Endothelial cell of umbilical vein (primary cell): ENCODE measurements at regions not wholly inside any gene's neighbourhood (a gene's known extent, or its start where the extent isn't known, plus 50 kb on each side); places are given as distances from the start of the nearest gene placed in this dataset.

Experiments
- BruUV-seq: library from RNA; stranded (reverse); fragments of 400-500 nt; replicated peaks from 2 replicates; lab custom pipeline; 2021; lab: Mats Ljungman, UMichigan
- CTCF ChIA-PET: fragments of 300-600, 350-600 bp; sonication (Branson Sonifier 250); formaldehyde crosslinking; loops from one replicate; lab custom pipeline; 2021; ENCODE audit warnings: antibody characterized with exemption, inconsistent platforms; lab: Charles Lee
- POLR2A ChIA-PET: fragments of 300-600, 350-600 bp; sonication (Branson Sonifier 250); formaldehyde crosslinking; loops from one replicate; lab custom pipeline; 2021; ENCODE audit warnings: antibody characterized with exemption, inconsistent platforms; lab: Charles Lee
- DNase-seq: peaks from one replicate; pipeline ENCODE4 v3.0.0-alpha.2; 2011; ENCODE audit warnings: low read depth, low spot score
- FAIRE-seq: peaks from 2 replicates; lab custom pipeline; 2011; peaks lifted over from hg19 to GRCh38; lab: Jason Lieb, UNC
- H2AFZ ChIP-seq: 2 replicates; pipeline ENCODE4 v1.6.0; 2012; ENCODE audit warnings: low read depth, low read length, control low read depth, inconsistent platforms
- H3K27ac ChIP-seq: 2 replicates; pipeline ENCODE4 v1.5.1; 2011; ENCODE audit warnings: low read depth, mild to moderate bottlenecking, control low read depth, low read length, moderate library complexity; ENCODE audit not compliant: insufficient read depth
- H3K27me3 ChIP-seq, 2 experiments: 2 replicates each; pipeline versions ENCODE4 v1.6.0 to v1.6.1; 2011; ENCODE audit warnings: low read length in 2 of 2, mixed read lengths in 1 of 2; ENCODE audit not compliant: control insufficient read depth in 2 of 2, insufficient read depth in 2 of 2
- H3K36me3 ChIP-seq, 2 experiments: 2 replicates in 1 of 2; 3 replicates in 1 of 2; pipeline ENCODE4 v1.5.1; 2011; ENCODE audit warnings: low read length in 2 of 2, mild to moderate bottlenecking in 1 of 2, moderate library complexity in 1 of 2; ENCODE audit not compliant: control insufficient read depth in 2 of 2, insufficient read depth in 2 of 2; ENCODE audit errors: extremely low read depth in 1 of 2
- H3K4me1 ChIP-seq: 3 replicates; pipeline ENCODE4 v1.5.1; 2011; ENCODE audit warnings: mild to moderate bottlenecking, low read length; ENCODE audit not compliant: control insufficient read depth, insufficient read depth; ENCODE audit errors: extremely low read depth
- H3K4me2 ChIP-seq: 2 replicates; pipeline ENCODE4 v1.6.1; 2011; ENCODE audit warnings: low read length, control low read depth, mixed read lengths; ENCODE audit not compliant: insufficient read depth
- H3K4me3 ChIP-seq, 3 experiments: fragments of 200-600 bp in 1 of 3; sonication (generic), shearing (Covaris generic) in 1 of 3; replicated peaks in 1 of 3; 2 replicates each; pipeline ENCODE4 v1.5.1; 2011 to 2016; ENCODE audit warnings: control low read depth in 3 of 3, low read length in 3 of 3, mild to moderate bottlenecking in 2 of 3, inconsistent platforms in 1 of 3, low read depth in 1 of 3, moderate library complexity in 1 of 3; ENCODE audit not compliant: insufficient read depth in 1 of 3
- H3K79me2 ChIP-seq: 2 replicates; pipeline ENCODE4 v1.6.0; 2012; ENCODE audit warnings: low read length, inconsistent platforms; ENCODE audit not compliant: control insufficient read depth, insufficient read depth
- H3K9ac ChIP-seq: replicated peaks from 2 replicates; pipeline ENCODE3; 2011; ENCODE audit warnings: low read length, control low read depth; ENCODE audit not compliant: insufficient read depth; ENCODE audit errors: extremely low read depth
- H3K9me1 ChIP-seq: replicated peaks from 3 replicates; pipeline ENCODE4 v1.6.0; 2011; ENCODE audit warnings: mild to moderate bottlenecking, low read length; ENCODE audit not compliant: control insufficient read depth, insufficient read depth; ENCODE audit errors: extremely low read depth
- H3K9me3 ChIP-seq: replicated peaks from 2 replicates; pipeline ENCODE4 v1.5.1; 2012; ENCODE audit warnings: low read length, inconsistent platforms; ENCODE audit not compliant: control insufficient read depth, insufficient read depth
- H4K20me1 ChIP-seq: replicated peaks from 2 replicates; pipeline ENCODE3; 2011; ENCODE audit warnings: mild to moderate bottlenecking, low read length; ENCODE audit not compliant: control insufficient read depth, insufficient read depth; ENCODE audit errors: extremely low read depth
- EZH2 ChIP-seq: IDR thresholded peaks from 2 replicates; pipeline ENCODE4 v1.6.1; 2012; ENCODE audit warnings: borderline replicate concordance, low read depth, mild to moderate bottlenecking, moderate library complexity, low read length, inconsistent platforms; ENCODE audit not compliant: severe bottlenecking
- FOS ChIP-seq: IDR thresholded peaks from 2 replicates; pipeline ENCODE4 v1.6.1; 2011; ENCODE audit warnings: mild to moderate bottlenecking, low read length, moderate library complexity, borderline replicate concordance; ENCODE audit not compliant: insufficient read depth
- GATA2 ChIP-seq: IDR thresholded peaks from 2 replicates; pipeline ENCODE4 v1.7.0; 2011; ENCODE audit warnings: low read depth, mild to moderate bottlenecking, moderate library complexity, mixed read lengths, low read length; ENCODE audit not compliant: insufficient read length, insufficient read depth
- JUN ChIP-seq: IDR thresholded peaks from 2 replicates; pipeline ENCODE4 v1.6.1; 2011; ENCODE audit warnings: borderline replicate concordance, low read depth; ENCODE audit not compliant: insufficient read length, insufficient read depth
- MYC ChIP-seq: IDR thresholded peaks from one replicate; pipeline ENCODE4 v1.6.1; 2011; ENCODE audit warnings: mild to moderate bottlenecking, low read depth, low read length
- POLR2A ChIP-seq: IDR thresholded peaks from 2 replicates; pipeline ENCODE4 v1.6.1; 2012; ENCODE audit warnings: low read depth, mild to moderate bottlenecking, control low read depth, low read length
- POLR2AphosphoS5 ChIP-seq: IDR thresholded peaks from 2 replicates; pipeline ENCODE4 v1.6.1; 2012; ENCODE audit warnings: low read depth, mild to moderate bottlenecking, control low read depth, low read length, moderate library complexity; ENCODE audit not compliant: insufficient read depth
- dilution Hi-C: fragments of 300-500 bp; cut with MboI; formaldehyde crosslinking; loops from one replicate; pipeline ENCODE4 v1.15.0; 2019; ENCODE audit warnings: low sequenced_read_pairs; ENCODE audit not compliant: extremely low pct_ligation_motif_present
- intact Hi-C: fragments of 100-400 bp; cut with micrococcal nuclease; formaldehyde crosslinking; loops from one replicate; pipeline ENCODE4 v1.10.0; 2022
- TF ChIP-seq, protein P1 (sequence below): IDR thresholded peaks from 2 replicates; pipeline ENCODE4 v1.6.1; 2011; ENCODE audit not compliant: insufficient read depth, insufficient read length
- TF ChIP-seq, protein P2 (sequence below), 2 donors: IDR thresholded peaks; 1 replicate in 1 of 2; 2 replicates in 1 of 2; pipeline ENCODE4 v1.5.1; 2011; ENCODE audit warnings: low read length in 2 of 2, mild to moderate bottlenecking in 2 of 2, moderate library complexity in 2 of 2, control low read depth in 1 of 2, inconsistent platforms in 1 of 2, low read depth in 1 of 2; ENCODE audit not compliant: insufficient read depth in 1 of 2; ENCODE audit errors: extremely low read depth in 1 of 2

DNA sequence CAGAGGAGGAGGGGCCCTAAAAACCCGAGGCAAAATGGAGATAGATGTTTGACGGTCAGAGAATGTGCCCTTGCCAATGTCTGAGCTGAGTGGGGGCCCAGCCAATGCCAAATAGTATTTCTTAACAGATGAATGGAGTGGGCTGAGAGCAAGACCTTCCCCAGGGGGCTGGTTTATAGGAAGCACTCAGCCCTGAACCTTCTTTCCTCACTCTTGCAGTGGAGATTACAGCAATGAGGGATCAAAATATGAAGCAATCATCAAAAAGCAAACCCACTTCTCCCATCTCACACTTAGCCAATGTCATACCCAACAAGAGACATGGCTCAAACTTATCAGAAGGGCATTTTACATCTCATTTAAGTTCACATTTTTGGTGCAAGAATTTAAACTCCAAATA, 350.3 kb downstream of the GADD45G start:
- Histone ChIP-seq H3K4me3 (no peak overlapping the region), H3K9ac (no peak overlapping the region), H3K79me2 (no peaks in the 10 kb centered on the region), H3K27ac (no peak overlapping the region), H3K36me3 (no peaks in the 10 kb centered on the region), H3K9me1 (no peaks in the 10 kb centered on the region), H4K20me1 (no peaks in the 10 kb centered on the region), H3K4me1 (no peaks in the 10 kb centered on the region), H2AFZ (no peak overlapping the region), H3K27me3 (no peaks in the 10 kb centered on the region), H3K9me3 (no peaks in the 10 kb centered on the region), H3K4me2 (no peak overlapping the region)
- TF ChIP-seq EZH2 (no peak), GATA2 (no peak), FOS (no peak)
- TF ChIP-seq, protein P1, sequence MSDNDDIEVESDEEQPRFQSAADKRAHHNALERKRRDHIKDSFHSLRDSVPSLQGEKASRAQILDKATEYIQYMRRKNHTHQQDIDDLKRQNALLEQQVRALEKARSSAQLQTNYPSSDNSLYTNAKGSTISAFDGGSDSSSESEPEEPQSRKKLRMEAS = no peak
- BruUV-seq = no TSS peak
- FAIRE-seq = no peak
- no peak for DNase-seq
- intact Hi-C loops (no loop called here), dilution Hi-C loops (no loop called here)
- ChIA-PET POLR2A (no interaction called here), CTCF (no interaction called here)

DNA sequence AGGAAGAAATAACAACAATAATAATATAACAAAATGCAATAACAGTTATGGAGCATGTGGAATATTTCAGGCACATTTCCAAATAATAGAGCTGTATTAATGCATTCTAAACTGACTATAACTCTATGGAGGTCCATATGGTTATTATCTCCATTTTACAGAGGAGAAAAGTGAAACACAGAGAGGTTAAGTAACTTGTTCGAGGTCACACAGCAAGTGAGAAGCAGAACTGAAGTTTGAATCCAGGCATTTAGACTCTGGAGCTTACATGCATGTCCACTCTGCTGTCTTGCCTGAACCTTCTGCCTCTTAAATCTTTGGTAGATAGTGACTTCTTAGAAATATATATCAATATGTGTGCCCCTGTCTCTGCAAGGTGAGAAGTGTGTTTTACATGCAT, 350.8 kb downstream of the GADD45G start:
- H3K36me3 ChIP-seq = no peaks in the 10 kb centered on the region
- no peak overlapping the region for H3K9ac ChIP-seq
- no peaks in the 10 kb centered on the region for H3K9me1 ChIP-seq
- H3K4me2 ChIP-seq = no peak overlapping the region
- ChIA-PET POLR2A (no interaction called here), CTCF (interaction anchor here (1.7 to 3.2 kb wide), 2 partner anchors 353 to 358 kb away, joined by 4 to 10 read pairs; no protein-coding TSS in a partner anchor)
- H3K4me1 ChIP-seq = no peaks in the 10 kb centered on the region
- H2AFZ ChIP-seq = no peak overlapping the region
- no peak for TF ChIP-seq GATA2
- TF ChIP-seq, protein P1 = no peak
- no peak for TF ChIP-seq JUN
- TF ChIP-seq MYC = no peak
- TF ChIP-seq POLR2A = no peak
- no peak for TF ChIP-seq EZH2
- no peak for TF ChIP-seq FOS
- TF ChIP-seq, protein P2, sequence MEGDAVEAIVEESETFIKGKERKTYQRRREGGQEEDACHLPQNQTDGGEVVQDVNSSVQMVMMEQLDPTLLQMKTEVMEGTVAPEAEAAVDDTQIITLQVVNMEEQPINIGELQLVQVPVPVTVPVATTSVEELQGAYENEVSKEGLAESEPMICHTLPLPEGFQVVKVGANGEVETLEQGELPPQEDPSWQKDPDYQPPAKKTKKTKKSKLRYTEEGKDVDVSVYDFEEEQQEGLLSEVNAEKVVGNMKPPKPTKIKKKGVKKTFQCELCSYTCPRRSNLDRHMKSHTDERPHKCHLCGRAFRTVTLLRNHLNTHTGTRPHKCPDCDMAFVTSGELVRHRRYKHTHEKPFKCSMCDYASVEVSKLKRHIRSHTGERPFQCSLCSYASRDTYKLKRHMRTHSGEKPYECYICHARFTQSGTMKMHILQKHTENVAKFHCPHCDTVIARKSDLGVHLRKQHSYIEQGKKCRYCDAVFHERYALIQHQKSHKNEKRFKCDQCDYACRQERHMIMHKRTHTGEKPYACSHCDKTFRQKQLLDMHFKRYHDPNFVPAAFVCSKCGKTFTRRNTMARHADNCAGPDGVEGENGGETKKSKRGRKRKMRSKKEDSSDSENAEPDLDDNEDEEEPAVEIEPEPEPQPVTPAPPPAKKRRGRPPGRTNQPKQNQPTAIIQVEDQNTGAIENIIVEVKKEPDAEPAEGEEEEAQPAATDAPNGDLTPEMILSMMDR (IDR thresholded peaks at IDR 0.05; ENCODE audit: extremely low read depth in 1 of 2, insufficient read depth in 1 of 2, low read depth in 1 of 2, low read length in 2 of 2) = no peak
- no peak for TF ChIP-seq POLR2AphosphoS5
- H3K79me2 ChIP-seq = no peaks in the 10 kb centered on the region
- H3K9me3 ChIP-seq = no peaks in the 10 kb centered on the region
- H3K27ac ChIP-seq = no peak overlapping the region
- H3K4me3 ChIP-seq = no peak overlapping the region
- no peaks in the 10 kb centered on the region for H3K27me3 ChIP-seq
- DNase-seq (no peak), FAIRE-seq (no peak)
- intact Hi-C loops (no loop called here), dilution Hi-C loops (no loop called here)
- no TSS peak for BruUV-seq
- H4K20me1 ChIP-seq = no peaks in the 10 kb centered on the region
